ENCODE measurements at regions not wholly inside any gene's neighbourhood (a gene's known extent, or its start where the extent isn't known, plus 50 kb on each side); places are given as distances from the start of the nearest gene placed in this dataset.
A peak's percentile ranks its signal among the peaks of the same experiment; 100 is the strongest.

GRCh38 chr1:164360265-164360664 lies 198.7 kb upstream of the PBX1 start:
- Histone ChIP-seq H3K4me3 (no peak overlapping the region), H3K4me1 (peaks cover 25% of the 10 kb centered on the region), H3K27me3 (ENCODE audit: low read depth) (no peaks in the 10 kb centered on the region), H3K9me3 (replicated peaks) (peaks cover 4% of the 10 kb centered on the region), H3K36me3 (no peaks in the 10 kb centered on the region), H3K27ac (replicated peaks) (no peak overlapping the region)
- intact Hi-C loops (cut with micrococcal nuclease): no loop called here
- no peak for DNase-seq
- no peak for TF ChIP-seq CTCF (IDR thresholded peaks at IDR 0.05; ENCODE audit: borderline replicate concordance)

GRCh38 chr1:164361927-164362326 lies 197.1 kb upstream of the PBX1 start:
- peaks cover 25% of the 10 kb centered on the region for H3K4me1 ChIP-seq
- intact Hi-C loops (cut with micrococcal nuclease): no loop called here
- DNase-seq: peak; percentile 43

GRCh38 chr1:164363980-164364379 lies 195.0 kb upstream of the PBX1 start:
- peaks cover 29% of the 10 kb centered on the region for H3K9me3 ChIP-seq (replicated peaks)
- H3K36me3 ChIP-seq: no peaks in the 10 kb centered on the region
- DNase-seq: no peak

More at GRCh38 chr1:164361927-164362326, 197.1 kb upstream of the PBX1 start:
- no peaks in the 10 kb centered on the region for H3K27me3 ChIP-seq (ENCODE audit: low read depth)
- no peak overlapping the region for H3K4me3 ChIP-seq
- no peak for TF ChIP-seq CTCF (IDR thresholded peaks at IDR 0.05; ENCODE audit: borderline replicate concordance)
- H3K36me3 ChIP-seq: no peaks in the 10 kb centered on the region
- H3K9me3 ChIP-seq (replicated peaks): peaks cover 20% of the 10 kb centered on the region
- H3K27ac ChIP-seq (replicated peaks): peak overlapping the region; percentile 30

GRCh38 chr1:164366014-164366413 lies 193.0 kb upstream of the PBX1 start:
- H3K27ac ChIP-seq (replicated peaks): no peak overlapping the region

More at GRCh38 chr1:164363980-164364379, 195.0 kb upstream of the PBX1 start:
- no peak for TF ChIP-seq CTCF (IDR thresholded peaks at IDR 0.05; ENCODE audit: borderline replicate concordance)
- H3K4me1 ChIP-seq: peaks cover 25% of the 10 kb centered on the region
- H3K27me3 ChIP-seq (ENCODE audit: low read depth): no peaks in the 10 kb centered on the region
- intact Hi-C loops (cut with micrococcal nuclease): no loop called here
- H3K4me3 ChIP-seq: no peak overlapping the region
- H3K27ac ChIP-seq (replicated peaks): no peak overlapping the region

GRCh38 chr1:164369698-164370365 lies 189.2 kb upstream of the PBX1 start:
- peaks cover 37% of the 10 kb centered on the region for H3K9me3 ChIP-seq (replicated peaks)
- no peaks in the 10 kb centered on the region for H3K36me3 ChIP-seq
- no peaks in the 10 kb centered on the region for H3K27me3 ChIP-seq (ENCODE audit: low read depth)
- no peak for TF ChIP-seq CTCF (IDR thresholded peaks at IDR 0.05; ENCODE audit: borderline replicate concordance)
- intact Hi-C loops (cut with micrococcal nuclease): no loop called here
- DNase-seq: no peak
- H3K4me3 ChIP-seq: no peak overlapping the region
- peak overlapping the region; percentile 15 for H3K27ac ChIP-seq (replicated peaks)
- H3K4me1 ChIP-seq: peaks cover 11% of the 10 kb centered on the region

More at GRCh38 chr1:164366014-164366413, 193.0 kb upstream of the PBX1 start:
- H3K36me3 ChIP-seq: no peaks in the 10 kb centered on the region
- TF ChIP-seq CTCF (IDR thresholded peaks at IDR 0.05; ENCODE audit: borderline replicate concordance): no peak
- no peak overlapping the region for H3K4me3 ChIP-seq
- intact Hi-C loops (cut with micrococcal nuclease): no loop called here
- peaks cover 30% of the 10 kb centered on the region for H3K9me3 ChIP-seq (replicated peaks)
- peaks cover 36% of the 10 kb centered on the region for H3K4me1 ChIP-seq
- no peaks in the 10 kb centered on the region for H3K27me3 ChIP-seq (ENCODE audit: low read depth)
- DNase-seq: no peak
